Hindlimb muscle (tissue), 1 donor: ENCODE measurements at regions not wholly inside any gene's neighbourhood (a gene's known extent, or its start where the extent isn't known, plus 50 kb on each side); places are given as distances from the start of the nearest gene placed in this dataset.

Experiments used
- DNase-seq: peaks from one replicate; pipeline ENCODE4 v3.0.0-alpha.2; 2013

DNA sequence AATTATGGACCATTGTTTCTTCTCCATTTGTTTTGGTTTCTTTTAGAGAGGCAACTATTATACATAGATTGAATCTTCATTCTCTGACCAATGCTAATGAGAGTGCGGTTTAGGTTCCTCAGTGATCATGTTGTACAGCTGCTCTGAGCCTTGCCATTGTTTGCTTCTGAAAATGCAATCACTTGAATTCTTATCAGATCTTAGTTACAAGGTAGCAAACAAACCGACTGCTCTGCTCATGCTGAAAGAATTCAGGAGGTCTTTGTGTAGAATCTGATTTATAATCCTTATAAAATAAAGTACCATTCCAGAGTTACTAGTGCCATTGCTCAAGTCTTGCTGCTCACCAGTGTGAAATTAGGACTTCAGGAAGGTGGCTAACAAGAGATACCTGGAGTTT, 569.1 kb upstream of the ID4 start:
- no peak for DNase-seq

DNA sequence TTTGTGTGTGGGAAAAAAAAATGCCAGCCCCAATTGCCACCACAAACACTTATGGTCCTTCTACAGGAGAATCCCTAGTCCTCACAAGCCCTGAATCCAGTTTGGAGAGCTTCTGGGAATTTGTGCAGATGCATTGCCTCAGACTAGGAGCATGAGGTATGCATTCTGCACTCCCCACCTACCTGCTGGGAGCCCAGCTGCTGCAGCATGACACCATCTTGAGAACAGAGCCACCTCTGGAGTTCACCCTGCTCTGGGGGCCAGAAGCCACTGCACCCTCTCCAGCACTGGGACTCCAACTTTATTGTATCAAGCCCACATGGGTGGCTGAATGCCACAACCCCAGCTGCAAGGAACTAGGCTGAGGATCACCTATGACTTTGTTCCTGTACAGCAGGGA, 568.5 kb upstream of the ID4 start:
- DNase-seq, result no peak

DNA sequence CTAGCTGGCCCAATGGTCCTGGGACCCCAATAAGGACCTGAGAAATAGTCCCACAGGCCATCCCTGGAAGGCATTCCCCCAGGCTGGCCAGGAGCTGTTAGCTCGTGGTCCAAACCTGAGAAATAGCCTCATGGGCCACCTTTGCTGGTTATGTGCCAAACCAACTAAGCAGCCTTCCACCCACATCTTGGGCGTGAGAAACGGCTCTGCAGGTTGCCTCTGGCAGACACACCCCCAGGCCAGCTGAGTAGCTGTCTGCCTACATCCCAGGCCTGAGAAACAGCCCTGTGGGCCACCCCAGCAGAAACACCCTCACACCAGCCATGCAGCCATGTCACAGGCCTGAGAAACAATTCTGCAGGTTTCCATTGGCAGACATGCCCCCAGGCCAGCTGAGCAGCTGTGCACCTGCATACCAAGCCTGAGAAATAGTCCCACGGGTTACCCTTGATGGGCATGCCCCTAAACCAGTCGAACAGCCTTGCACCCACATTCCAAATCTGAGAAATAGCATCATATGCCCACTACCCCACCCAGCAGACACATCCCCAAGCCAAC, 567.8 kb upstream of the ID4 start:
- no peak for DNase-seq

DNA sequence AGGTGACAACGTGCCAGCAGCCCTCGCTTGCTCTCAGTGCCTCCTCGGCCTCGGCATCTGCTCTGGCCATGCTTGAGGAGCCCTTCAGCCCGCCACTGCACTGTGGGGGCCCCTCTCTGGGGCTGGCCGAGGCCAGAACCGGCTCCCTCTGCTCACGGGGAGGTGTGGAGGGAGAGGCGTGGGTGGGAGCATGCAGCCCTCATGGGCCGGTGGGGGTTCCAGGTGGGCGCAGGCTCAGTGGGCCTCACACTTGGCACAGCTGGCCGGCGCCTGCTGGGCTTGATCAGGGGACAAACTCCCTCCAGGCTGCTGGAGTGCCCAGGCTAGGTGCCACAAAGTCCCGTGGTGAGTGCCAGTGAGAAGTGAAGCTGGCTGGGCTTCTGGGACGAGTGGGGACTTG, 566.6 kb upstream of the ID4 start:
- no peak for DNase-seq

DNA sequence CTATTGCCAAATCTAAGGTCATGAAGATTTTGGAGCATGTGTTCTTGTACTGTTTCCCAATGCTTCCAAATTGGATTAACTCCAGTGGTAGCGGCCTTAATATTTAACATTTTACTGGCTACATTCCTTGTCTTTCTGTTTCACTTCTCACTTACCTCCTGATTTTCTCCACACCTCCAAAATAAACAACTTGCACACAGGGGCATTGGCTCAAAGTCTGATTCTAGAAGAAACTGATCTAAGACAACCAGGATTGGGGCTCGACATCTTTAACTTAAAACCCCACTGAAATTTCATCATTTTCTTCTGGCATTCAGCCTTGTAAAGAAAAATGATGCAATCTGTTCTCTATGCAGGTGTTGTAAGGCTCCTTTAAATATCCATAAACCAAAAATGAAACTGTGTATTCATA, 557.9 kb upstream of the ID4 start:
- DNase-seq, result no peak

DNA sequence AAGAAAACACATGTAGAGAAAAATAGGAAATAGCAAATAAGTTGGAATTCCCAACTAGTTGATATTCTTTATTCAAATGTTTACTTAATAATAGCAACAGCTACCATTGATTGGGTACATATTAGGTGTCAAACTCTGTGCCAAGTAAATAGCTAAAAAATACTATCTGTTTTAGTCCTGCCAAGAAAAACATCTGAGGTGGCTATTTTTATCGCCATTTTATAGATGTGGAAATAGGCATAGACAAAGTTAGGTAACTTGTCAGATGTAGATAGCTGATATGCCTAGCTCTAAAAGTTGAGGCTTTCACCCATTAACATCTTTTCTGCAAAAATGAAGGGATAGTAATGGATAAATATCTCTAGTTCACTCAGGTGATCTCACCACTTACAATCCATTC, 549.2 kb upstream of the ID4 start:
- DNase-seq, result no peak

DNA sequence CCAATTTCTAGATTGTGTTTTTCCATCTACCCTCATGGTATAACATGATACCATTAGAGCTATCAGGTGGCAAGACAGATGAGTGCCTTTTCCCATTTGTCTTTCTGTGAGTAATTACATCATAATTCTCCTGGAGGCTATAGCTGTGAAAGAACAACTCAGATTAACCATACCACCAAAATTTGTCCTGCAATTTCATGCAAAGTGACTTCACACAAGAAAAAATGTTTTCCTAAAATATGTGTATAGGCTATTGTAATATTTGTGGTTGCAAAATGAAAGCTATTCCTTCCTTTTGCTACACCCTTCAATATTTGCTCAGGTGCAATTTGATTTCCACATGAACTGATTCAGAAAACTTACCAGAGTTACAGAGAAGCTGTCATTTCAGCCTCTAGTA, 547.7 kb upstream of the ID4 start:
- no peak for DNase-seq

DNA sequence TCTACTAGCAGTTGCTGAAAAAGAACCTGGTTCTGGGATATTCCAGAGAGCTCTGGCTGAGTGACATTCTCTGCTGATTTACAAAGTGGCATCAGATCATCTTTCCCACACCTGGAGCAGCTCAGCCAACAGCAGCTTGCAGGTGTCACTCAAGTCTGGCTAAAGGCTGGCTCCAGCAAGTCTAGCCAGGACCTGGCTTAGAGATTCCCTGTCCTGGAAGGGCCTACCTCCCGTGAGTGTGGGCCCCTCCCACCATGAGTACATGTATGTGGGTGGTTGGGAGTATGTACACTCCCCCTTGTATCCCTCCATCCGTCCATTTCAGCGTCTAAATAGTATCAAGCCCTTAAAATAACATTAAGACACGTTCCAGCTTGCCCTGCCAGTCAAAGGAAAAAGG, 539.3 kb upstream of the ID4 start:
- no peak for DNase-seq

DNA sequence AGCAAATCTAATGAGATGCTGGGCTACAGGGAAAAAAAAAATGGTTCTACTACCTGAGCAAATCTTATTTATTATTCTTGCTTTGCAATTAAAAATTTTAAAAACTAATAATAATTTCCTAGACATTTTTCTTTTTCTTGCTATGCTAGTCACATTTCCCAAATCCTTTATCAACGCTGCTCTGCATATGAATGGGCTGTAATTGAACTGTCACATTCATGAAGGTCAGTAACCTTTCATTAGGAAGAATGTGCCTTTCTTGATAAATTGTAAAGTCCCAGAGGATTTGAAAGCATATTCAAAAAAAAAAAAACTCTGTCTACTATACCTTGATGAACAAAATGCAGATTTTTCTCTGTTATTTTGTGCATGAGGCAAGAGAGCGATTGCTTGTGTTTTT, 538.7 kb upstream of the ID4 start:
- DNase-seq, result no peak

DNA sequence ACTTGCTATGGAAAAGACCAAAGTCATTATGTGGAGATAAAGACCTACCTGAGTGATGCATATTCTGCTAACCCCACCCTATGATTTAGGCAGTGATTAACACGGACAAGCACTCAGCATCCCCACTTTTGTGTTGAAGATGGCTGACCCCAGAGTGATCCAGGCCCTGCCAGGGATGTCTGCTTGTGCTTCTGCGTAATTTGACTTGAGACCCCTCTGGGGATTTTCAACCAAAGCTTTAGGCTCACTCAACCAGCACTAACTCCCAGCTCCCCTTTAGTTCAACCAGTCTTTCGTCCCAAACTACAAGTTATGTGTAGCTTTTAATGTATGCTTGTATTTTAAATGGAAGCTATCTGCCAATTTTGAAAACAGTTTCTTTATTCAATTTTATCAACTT, 538.0 kb upstream of the ID4 start:
- DNase-seq, result no peak

DNA sequence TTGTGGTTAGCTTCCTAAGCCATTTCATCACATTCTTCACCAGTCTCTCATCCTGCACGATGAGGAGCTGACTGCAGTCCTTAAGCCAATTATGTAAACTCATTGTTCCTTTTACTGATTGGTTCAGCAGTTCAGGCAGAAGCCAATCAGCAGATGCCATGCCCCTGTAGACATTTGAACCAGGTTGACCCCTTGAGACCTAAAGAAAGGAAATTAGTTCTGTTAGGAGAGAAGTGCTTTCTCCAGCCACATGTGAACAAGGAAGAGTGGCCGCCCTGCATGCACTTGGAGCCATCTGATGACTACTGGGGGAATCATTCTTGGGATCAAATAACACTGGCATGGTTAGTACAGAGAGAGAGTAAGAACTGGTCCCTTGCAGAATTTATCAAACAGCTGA, 535.2 kb upstream of the ID4 start:
- DNase-seq, result no peak

DNA sequence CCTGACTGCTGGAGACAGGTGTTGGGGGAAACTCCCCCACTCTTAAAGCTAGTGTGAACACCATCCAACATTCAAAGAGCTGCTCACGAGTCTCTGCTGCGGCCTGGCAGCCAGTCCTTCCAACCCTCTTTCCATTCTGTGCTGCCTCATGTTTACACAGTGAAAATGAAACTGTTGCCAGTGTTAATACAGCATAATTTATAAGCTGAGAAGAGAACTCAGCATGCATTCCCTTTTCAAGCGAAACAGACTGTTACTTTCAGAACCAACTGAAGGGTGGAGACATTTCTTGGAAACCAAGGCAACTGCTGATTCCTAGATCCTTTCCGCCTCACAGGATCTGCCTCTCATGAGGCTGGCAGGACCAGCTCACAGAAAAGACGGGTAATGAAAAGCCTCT, 533.8 kb upstream of the ID4 start:
- no peak for DNase-seq

DNA sequence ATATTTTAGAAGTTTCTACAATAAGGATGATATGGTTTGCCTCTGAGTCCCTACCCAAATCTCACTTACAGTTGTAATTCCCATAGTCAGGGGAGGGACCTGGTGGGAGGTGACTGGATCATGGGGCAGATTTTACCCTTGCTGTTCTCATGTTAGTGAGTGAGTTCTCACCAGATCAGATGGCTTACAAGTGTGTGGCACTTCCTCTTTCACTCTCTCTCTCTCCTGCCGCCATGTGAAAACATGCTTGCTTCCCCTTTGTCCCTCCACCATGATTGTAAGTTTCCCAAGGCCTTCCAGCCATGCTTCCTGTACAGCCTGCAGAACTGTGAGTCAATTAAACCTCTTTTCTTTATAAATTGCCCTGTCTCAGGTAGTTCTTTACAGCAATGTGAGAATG, 527.5 kb upstream of the ID4 start:
- DNase-seq, result no peak

DNA sequence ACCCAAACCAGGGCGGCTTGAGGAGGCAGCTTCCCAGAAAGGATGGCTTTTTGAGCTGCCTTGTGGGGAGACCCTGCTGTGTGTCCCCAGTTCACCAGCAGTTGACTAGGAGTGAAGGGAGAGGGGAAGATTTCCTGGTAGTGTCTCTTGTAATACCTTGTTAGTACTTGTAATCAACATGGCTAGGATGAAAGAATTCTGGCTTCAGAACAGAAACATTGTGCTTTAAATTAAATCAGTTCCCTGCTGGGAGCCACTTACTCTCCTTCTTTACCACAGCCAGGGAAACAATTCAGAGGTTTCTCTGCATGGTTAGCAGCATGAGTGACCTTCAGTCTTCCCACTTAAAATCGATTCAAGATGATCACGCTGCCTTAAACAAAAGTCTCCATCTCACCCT, 525.4 kb upstream of the ID4 start:
- no peak for DNase-seq

DNA sequence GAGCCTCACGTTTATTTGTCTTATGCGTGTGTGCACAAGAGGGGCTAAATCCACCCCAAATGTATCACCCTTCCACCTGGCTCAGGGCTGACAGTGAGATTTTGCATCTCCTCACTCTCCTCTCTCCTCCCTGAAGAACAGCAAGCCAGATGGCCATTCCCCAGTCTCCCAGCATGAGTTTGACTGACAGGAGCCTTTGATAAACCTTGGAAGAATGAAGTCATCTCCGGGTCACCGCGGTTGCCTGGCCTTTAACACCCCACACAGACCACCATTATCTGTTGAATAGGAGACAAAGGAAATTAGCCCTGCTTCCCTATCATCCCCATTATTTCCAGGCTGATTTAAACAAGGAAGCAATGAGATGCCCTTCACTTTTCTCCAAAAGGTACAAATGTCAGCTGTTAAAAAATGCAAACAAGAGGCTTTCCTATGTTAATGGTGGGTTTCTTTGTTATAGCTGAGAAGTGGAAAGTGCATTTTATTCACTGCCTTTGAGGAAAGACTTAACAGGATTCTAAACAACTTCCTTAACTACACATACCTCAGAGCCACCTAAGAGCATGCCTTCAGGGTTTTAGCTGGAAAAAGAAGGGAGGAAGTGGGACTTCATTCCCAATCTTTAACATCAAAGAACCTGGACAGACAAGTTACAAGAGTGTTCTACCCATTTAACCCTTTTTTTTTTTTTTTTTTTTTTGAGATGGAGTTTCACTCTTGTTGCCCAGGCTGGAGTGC, 524.8 kb upstream of the ID4 start:
- no peak for DNase-seq

DNA sequence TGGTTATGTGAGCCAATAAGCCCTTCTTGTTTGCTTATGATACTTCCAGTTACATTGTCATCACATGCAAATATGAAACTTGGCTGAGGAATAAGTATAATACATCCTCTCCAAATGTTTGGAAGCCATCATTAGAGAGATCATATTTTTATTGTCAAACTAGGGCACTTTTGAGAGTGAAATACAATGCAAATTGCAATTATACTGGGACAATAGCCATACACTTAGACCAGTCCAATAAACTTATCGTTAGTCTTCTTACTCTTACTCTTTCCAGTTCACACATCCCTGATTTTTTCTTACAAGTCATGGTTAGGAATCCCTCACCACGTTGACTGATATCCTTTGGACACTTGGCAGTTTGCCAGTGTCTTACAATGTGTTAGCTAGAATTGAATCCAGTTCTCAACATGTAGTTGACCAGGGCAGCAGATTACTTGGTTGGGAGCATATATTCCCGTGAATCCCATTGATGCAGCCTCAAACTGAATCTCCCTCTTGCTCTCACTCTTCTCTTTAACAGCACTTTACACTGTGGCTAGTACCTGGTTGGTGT, 519.7 kb upstream of the ID4 start:
- no peak for DNase-seq

DNA sequence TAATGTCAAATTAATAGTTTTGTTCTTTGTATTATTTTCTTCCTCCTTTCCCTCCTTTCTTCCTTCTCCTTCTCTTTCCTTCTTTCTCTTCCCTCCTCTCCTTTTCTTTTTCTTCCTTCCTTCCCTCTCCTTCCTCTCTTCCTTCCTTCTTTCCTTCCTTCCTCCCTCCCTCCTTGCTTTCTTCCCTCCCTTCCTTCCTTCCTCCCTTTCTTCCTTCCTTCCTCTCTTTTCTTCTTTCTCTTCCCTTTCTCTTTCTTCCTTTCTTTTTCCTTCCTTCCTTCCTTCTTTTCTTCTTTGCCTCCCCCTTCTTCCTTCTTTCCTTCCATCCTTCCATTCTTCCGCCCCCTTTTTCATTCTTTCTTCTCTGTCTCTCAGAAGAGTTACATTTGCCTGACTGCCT, 518.2 kb upstream of the ID4 start:
- DNase-seq, result no peak

DNA sequence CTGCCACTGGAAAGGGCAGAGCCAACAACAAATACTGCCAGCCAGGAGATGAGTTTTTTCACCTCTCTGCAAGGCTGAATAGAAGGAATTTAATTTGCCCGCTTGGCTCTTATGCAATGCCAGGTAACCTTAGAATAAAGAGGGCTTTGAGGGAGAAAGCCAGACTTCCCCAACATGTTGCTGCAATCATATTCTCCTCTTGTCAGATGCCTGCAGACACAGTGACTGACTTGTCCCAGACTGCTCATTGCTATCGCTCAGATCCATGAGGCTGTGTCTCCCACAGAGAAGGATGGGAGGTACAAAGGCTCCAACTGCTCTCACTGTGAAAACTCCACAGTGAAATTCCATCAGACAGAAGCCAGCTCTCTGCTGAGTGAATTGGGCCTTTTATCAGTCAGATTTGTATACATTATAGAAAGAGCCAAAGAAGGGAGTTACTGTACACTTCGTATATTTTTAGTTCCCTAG, 517.0 kb upstream of the ID4 start:
- no peak for DNase-seq

DNA sequence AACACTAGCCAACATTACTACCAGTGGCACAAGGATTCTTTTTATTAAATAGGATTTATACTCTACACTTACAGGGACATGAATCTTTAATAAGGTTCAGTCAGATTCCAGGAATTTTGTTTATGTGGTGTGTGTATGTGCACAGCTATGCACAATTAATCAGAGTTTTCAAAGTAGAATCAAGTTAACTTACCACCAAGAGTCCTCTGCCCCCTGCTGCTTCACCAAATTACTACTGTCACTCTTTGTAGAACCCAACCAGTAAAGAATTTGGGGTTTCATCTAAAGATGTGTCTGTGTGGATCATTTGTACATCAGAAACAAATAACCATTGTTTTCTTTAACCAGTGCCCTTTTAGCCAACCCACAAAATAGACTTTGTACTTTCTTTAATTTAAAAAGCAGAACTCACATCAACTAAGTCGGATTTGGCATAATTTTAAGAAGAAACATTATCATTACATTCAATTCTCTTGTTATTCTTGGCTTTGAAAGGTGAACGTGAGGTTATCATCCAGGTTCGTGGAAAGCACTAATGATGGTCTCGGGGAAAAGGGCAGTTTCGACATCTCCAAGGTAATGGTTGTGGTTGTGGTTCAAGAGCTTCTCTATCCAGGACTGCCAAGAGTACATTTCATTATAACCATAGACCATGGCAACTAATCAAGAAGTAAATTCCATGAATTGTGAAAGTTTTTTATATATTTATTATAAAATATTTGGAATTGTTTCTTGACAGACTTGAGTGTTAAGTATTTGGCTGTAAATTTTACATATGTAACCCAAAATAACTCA, 514.3 kb upstream of the ID4 start:
- no peak for DNase-seq

DNA sequence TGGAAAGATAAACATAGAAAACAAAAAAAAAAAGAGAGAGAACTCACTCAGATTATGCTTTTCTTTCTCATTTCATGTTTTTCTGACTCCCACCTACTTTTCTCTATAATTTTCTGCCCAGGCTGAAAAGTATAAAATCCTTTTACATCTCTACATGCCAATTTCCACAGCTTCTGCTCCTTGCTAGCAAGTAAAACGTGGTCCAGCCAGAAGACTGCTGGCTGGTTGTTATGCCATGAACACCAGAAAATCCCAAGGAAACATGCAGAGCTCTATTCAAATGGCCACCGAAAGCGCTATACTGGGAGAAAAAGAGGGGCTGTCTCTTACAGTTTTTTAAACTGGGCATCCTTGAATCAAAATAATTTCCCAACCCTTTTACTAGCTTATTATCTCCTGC, 512.8 kb upstream of the ID4 start:
- DNase-seq, result no peak

DNA sequence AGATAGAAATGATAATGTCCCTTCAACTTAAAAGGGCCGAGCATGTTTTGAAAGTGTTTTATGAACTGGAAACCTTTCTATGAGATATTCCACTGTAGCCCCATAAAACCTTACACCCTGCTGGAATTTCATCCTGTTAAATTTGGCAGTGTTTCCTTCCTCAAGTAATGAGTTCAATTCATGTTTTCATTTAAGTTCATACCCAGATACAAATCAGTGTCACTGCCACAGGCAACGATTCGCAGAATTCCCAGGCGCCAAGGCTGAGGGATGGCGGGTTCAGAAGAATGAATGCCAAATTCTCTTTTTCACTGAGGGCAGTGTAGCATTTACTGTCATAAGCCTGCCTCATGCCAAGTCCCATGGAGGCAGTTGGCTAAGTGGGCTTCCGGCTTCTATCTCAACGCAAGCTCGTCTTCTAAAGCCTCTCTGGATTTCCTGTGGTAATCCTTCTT, 511.8 kb upstream of the ID4 start:
- no peak for DNase-seq

DNA sequence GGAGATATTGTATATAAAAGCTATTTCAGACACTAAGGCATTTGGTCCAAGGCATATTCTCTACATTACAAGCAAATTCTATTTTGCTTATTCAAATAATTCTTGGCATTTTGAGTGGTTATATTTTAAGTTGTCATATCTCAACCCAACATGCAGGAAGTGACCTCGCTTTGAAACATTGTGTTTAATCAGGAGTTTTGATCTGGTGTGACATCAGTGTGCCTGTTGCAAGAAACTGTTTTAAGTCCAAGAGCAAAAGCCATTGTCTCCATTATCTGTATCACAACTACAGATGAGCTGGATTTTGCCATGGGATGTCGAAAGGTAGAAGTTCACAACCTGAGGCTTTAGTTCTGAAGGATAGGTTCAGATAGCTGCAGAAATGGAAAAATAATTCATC, 509.9 kb upstream of the ID4 start:
- no peak for DNase-seq

DNA sequence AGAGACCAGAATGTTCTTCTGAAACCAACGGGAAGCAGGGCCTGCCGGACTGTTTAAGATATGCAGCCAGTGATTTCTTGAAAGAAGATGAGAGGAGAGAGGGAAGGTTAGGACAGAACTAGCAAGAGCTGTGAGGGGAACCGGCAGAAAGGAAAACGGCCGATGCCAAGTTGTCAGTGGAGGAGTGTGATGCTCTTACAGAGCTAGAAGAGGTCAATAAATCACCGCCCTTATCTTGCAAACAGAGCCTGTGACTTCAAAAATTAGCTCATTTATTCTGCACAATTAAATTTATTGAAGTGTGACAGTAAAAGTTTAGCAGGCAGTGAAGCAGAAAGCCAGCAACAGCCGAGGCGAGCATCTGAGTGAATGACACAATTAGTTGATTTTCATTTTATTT, 509.5 kb upstream of the ID4 start:
- DNase-seq, result no peak

DNA sequence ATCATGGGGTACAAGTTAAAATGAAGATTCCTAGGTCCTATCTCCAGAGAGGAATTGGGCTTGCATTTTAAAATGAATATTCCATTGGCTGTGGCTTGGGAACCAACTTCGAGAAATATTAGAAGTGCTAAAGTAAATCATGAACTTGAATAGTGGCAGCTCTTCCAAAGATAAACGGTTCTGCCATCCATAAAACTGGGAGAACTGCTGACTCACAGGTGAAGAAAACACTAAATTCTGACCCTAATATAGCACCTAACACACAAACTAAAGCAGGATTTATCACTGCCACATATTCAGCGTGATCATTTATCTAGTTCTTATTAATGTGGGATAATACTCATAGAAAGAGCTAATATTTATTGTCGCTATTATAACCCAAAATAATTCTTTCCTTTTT, 508.1 kb upstream of the ID4 start:
- DNase-seq, result no peak
